Mesodermal cell (in vitro differentiated cells): ENCODE measurements at regions not wholly inside any gene's neighbourhood (a gene's known extent, or its start where the extent isn't known, plus 50 kb on each side); places are given as distances from the start of the nearest gene placed in this dataset.

Experiments used
- H3K27ac ChIP-seq: 2 replicates; pipeline ENCODE4 v1.7.0; 2013; ENCODE audit warnings: mild to moderate bottlenecking, low read depth, low read length, moderate library complexity; ENCODE audit not compliant: severe bottlenecking
- H3K36me3 ChIP-seq: 2 replicates; pipeline ENCODE4 v1.7.1; 2013; ENCODE audit warnings: mild to moderate bottlenecking, low read length, moderate library complexity; ENCODE audit not compliant: control insufficient read depth, insufficient read depth
- H3K4me1 ChIP-seq: one replicate; pipeline ENCODE4 v1.7.1; 2013; ENCODE audit warnings: mild to moderate bottlenecking, low read length; ENCODE audit not compliant: insufficient read depth, control insufficient read depth, poor library complexity, severe bottlenecking
- H3K4me3 ChIP-seq: 2 replicates; pipeline ENCODE4 v1.7.0; 2013; ENCODE audit warnings: low read length, control low read depth, mild to moderate bottlenecking; ENCODE audit not compliant: insufficient read depth, poor library complexity, severe bottlenecking; ENCODE audit errors: extremely low read depth
- H3K9me3 ChIP-seq: 2 replicates; pipeline ENCODE4 v1.7.1; 2013; ENCODE audit warnings: mild to moderate bottlenecking, low read length, moderate library complexity; ENCODE audit not compliant: control insufficient read depth
- WGBS, 2 experiments: methylation state at CpG; one replicate each; pipeline ENCODE4 v1.1.5; 2013; ENCODE audit warnings: missing lambda C conversion rate in 2 of 2; ENCODE audit not compliant: insufficient coverage in 2 of 2; 5-methylcytosine and 5-hydroxymethylcytosine counted together

DNA sequence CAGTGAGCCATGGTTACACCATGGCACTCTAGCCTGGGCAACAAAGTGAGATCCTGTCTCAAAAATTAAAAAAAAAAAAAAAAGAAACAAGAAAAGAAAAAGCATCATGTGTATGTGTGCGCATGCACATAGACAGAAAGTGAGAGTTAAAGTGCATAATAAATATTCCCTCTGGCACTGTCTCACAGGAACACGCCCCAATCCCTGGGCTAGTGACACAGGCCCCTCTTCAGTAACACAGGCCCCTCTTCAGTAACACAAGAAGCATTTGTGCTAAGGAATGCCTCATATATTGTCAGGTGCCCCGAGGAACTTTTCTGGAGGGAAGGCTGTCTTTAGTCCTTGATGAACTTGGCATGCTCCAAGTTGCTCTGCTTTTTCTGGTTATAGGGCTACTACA lies 57.5 kb downstream of the RPL27A start:
- H3K4me1 ChIP-seq, result peaks cover 5% of the 10 kb centered on the region
- H3K36me3 ChIP-seq, result peaks cover 56% of the 10 kb centered on the region
- H3K9me3 ChIP-seq, result no peaks in the 10 kb centered on the region
- no peak overlapping the region for H3K4me3 ChIP-seq
- 83 to 100% methylated on average over 1 to 2 of the region's 3 CpGs for WGBS, 2 experiments
- no peak overlapping the region for H3K27ac ChIP-seq

DNA sequence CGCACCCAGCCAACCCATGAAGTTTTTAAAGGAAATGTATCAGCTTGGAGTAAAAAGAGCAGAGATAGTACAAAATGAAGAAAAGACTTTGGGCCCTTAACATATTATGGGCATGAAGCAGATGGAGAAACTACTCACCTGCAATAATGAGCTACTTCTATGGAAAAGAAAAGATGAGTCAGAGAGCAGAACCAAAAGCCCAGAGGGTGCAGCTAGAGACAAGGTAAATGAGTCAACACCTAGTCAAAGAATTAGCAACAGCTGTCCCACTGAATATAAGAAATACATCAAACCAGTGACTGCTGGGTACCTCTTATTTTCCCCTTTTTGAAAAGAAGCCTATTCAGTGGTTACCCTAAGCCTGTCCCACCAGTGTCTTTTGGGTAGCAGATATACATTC lies 61.8 kb downstream of the RPL27A start:
- Histone ChIP-seq H3K9me3 (no peaks in the 10 kb centered on the region), H3K4me1 (peaks cover 13% of the 10 kb centered on the region), H3K4me3 (no peak overlapping the region), H3K36me3 (peaks cover 61% of the 10 kb centered on the region), H3K27ac (no peak overlapping the region)
- WGBS, 2 experiments, result 100% methylated on average over 1 of the region's 1 CpG

DNA sequence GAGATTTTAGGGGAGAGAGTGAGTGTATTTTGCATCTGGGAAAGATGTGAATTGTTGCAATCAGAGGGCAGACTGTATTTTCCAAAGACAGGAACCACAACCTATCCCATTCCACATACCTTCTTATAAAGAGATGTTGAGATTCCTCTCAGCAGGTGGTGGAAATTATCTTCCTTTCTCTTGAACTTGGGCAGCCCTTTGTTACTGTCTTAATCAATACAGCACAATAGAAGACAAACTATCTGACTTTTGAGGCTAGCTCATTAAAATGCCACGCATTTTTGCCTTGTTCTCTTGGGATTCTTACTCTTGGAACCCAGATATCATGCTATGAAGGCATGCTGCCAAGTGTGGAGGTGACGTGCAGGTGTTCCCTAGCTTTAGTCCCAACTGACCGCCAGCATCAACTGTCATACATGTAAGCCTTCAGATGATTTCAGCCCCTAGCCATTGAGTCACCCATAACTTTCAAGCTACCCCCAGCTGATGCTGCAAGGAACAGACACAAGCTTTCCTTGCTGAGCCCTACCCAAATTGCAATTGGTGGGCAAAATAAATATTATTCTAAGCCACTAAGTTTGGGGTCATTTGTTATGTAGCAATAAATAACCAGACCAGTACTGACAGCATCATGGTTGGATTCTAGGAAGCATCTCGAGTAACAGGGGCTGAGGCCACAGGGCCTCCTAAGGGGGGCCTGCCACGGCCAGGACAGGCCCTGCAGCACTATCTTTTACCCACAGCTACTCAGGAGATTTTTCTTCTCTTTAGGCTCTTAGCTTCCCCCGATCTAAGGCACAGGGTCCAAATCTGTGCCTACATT lies 63.0 kb downstream of the RPL27A start:
- Histone ChIP-seq H3K4me3 (no peak overlapping the region), H3K27ac (no peak overlapping the region), H3K36me3 (peaks cover 61% of the 10 kb centered on the region), H3K9me3 (no peaks in the 10 kb centered on the region), H3K4me1 (peaks cover 13% of the 10 kb centered on the region)
- WGBS, 2 experiments, result 91 to 94% methylated on average over 6 of the region's 6 CpGs

DNA sequence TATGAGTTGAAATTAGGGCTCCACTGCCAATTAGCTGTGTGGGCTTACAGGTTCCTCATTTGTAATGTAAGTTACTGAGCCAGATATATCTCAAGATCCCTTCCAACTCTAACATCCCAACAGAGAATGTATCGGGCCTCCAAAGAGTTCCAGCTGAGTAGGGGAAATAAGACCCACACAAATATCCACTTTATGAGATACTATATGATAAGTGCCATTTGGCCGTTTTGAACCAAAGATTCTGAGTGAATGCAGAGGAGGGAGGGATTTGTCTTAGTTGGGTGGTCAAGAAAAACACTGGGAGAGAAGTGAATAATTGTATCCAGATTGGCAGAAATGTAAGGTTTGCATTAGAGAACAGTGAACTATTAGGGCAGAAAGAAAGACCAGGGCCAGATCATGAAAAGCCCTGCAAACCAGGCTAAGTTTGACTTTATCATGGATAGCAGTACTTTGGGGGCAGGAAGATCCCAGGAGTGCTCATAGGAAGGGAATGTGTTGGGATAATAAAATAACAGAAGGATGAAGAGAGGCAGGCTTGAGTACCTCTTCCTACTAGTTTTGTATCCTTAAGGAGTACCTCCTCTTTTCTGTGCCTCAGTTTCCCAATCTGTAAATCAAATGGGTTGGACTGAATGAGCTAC lies 63.9 kb downstream of the RPL27A start:
- Histone ChIP-seq H3K9me3 (no peaks in the 10 kb centered on the region), H3K4me1 (peaks cover 13% of the 10 kb centered on the region), H3K36me3 (peaks cover 54% of the 10 kb centered on the region), H3K27ac (no peak overlapping the region), H3K4me3 (no peak overlapping the region)
- WGBS, 2 experiments, result 89 to 100% methylated on average over 1 of the region's 2 CpGs

DNA sequence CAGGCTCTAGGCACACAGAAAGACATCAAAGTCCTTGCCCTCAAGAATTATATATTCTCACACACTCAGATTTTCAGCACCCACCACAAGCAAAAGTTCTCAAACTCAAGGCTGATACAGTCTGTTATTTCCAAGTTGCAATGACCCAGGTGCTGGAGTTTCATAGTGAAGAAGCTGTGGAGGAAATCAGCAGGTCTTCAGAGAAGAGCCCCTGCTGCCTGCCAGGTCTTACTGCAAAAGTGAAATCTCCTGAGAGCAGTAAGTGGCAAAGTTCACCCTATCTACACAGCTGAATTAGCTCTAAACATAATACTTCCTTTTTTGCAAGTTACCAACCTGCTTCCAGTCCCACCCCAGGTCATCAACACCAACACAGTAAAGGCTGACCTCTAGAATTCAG lies 64.6 kb downstream of the RPL27A start:
- peaks cover 13% of the 10 kb centered on the region for H3K4me1 ChIP-seq
- peaks cover 49% of the 10 kb centered on the region for H3K36me3 ChIP-seq
- H3K4me3 ChIP-seq, result no peak overlapping the region
- no peak overlapping the region for H3K27ac ChIP-seq
- no peaks in the 10 kb centered on the region for H3K9me3 ChIP-seq

DNA sequence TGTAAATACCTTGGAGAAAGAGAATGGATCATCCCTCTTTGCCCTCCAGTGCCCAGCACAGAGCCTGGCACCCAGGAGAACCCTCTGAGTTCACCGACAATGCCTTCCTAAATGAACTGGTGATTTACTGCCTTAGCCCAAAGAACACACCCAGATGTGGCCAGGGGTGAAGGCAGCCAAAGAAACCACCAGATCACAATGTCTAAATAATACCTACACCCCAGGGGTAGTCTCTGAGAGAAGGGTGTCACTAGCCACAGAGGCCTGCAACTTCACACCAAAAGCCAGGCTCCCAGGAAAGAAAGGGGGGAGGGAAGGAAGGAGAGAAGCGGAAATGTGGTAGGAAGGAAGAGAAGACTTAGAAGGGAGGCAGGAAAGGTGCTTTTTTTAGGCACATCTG lies 65.7 kb downstream of the RPL27A start:
- Histone ChIP-seq H3K4me1 (peaks cover 13% of the 10 kb centered on the region), H3K27ac (no peak overlapping the region), H3K9me3 (no peaks in the 10 kb centered on the region), H3K4me3 (no peak overlapping the region), H3K36me3 (peaks cover 48% of the 10 kb centered on the region)
- 100% methylated on average over 1 of the region's 2 CpGs; no CpG with 5 or more reads in 1 of the 2 experiments for WGBS, 2 experiments

DNA sequence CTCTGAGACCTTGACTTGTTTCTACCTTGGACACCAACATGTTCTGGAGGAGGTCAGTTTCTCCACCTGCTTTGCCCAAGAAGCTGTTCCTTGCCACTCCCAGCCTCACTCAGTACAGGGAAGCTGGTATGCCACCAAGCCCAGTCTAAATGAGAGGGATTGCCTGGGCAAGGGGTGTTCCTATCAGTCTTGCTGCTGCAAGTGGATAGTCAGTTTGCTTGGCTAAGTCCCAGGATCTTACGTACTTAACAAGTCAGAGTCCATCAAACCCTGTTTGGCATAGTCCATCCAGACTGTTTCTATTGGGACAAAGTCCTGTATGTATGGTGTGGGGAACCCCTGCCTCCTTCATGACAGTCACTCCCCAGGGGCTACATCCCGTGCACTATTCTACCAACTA lies 66.6 kb downstream of the RPL27A start:
- Histone ChIP-seq H3K36me3 (peaks cover 44% of the 10 kb centered on the region), H3K9me3 (no peaks in the 10 kb centered on the region), H3K4me3 (no peak overlapping the region), H3K4me1 (peaks cover 13% of the 10 kb centered on the region), H3K27ac (no peak overlapping the region)
- WGBS, 2 experiments, result 82 to 100% methylated on average over 1 to 2 of the region's 2 CpGs

DNA sequence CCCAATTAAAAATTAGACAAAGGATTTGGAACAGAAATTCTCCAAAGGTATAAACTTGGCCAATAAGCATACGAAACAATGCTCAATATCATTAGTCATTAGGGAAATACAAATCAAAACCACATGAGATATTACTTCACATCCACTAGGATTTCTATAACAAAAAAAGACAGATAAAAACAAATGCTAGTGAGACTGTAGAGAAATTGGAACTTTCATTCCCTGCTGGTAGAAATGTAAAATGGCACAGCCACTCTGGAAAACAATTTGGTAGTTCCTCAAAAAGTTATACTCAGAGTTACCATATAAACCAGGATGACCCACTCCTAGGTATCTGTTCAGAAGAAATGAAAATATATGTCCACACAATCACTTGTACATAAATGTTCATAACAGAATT lies 71.6 kb downstream of the RPL27A start:
- no CpG with 5 or more reads among the region's 1 CpG for WGBS, 2 experiments
- no peak overlapping the region for H3K27ac ChIP-seq
- H3K4me1 ChIP-seq, result peaks cover 24% of the 10 kb centered on the region
- H3K4me3 ChIP-seq, result no peak overlapping the region
- no peaks in the 10 kb centered on the region for H3K9me3 ChIP-seq
- H3K36me3 ChIP-seq, result peaks cover 20% of the 10 kb centered on the region

DNA sequence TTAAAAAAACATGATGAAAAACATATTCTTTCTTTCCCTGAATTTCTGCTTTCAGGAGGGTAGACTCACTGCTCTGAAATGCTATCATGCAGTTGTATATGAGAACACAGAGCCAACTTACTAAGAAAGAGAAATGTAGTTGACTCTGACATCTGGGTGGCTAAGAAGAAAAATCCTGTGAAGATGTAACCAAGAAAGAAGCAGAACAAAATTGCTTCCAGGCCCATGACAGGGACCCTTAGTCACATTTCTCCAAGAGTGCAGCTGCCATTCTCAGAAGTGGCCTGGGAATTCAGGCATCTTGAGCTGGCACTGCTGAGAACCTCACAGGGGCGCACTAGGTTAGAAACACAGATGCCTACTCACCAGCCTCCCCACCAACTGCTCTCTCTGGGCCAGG lies 73.6 kb downstream of the RPL27A start:
- no peak overlapping the region for H3K4me3 ChIP-seq
- peaks cover 12% of the 10 kb centered on the region for H3K36me3 ChIP-seq
- H3K27ac ChIP-seq, result no peak overlapping the region
- no peaks in the 10 kb centered on the region for H3K9me3 ChIP-seq
- H3K4me1 ChIP-seq, result peaks cover 31% of the 10 kb centered on the region
- no CpG with 5 or more reads among the region's 1 CpG for WGBS, 2 experiments

DNA sequence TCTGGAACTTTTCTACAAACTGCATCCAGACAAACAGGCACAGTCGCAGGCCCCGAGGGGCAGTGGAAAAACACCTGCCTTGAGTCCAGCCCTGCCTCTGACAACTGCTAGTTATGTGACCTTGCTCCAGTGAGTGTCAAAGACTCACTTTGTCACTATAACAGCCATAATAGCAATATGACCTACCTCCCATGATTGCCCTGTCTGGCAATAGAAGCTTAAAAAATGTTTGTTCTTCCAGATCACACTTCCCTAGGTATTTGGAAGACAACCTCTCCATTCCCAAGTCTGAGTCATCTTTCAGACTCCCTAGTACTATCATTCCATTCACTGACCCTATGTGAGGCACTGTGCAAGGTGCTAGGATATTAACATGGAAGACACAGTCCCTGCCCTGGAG lies 74.5 kb downstream of the RPL27A start:
- no peak overlapping the region for H3K4me3 ChIP-seq
- H3K36me3 ChIP-seq, result peaks cover 12% of the 10 kb centered on the region
- WGBS, 2 experiments, result 100% methylated on average over 2 of the region's 2 CpGs
- no peak overlapping the region for H3K27ac ChIP-seq
- peaks cover 39% of the 10 kb centered on the region for H3K4me1 ChIP-seq
- H3K9me3 ChIP-seq, result no peaks in the 10 kb centered on the region

DNA sequence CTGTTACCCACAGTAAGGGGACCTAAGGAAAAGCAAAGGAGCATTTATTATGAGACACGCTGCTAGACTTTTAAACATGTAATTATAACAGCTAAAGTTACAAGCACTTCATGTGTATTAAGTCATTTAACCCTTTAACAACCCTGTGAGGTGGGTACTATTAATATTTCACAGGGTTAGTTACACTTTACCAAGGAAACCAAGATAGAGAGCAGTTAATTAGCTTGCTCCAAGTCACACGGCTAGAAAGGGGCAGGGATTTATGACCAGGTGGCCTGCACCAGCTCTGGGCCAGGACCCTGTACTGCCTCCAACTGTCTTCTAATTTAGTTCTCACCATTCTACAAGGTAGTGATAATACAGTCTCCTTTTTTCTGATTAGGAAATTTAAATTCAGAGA lies 74.9 kb downstream of the RPL27A start:
- WGBS, 2 experiments, result 71 to 83% methylated on average over 1 of the region's 2 CpGs
- Histone ChIP-seq H3K4me3 (no peak overlapping the region), H3K9me3 (no peaks in the 10 kb centered on the region), H3K4me1 (peaks cover 42% of the 10 kb centered on the region), H3K36me3 (peaks cover 12% of the 10 kb centered on the region), H3K27ac (no peak overlapping the region)
